ENCODE measurements at regions not wholly inside any gene's neighbourhood (a gene's known extent, or its start where the extent isn't known, plus 50 kb on each side); places are given as distances from the start of the nearest gene placed in this dataset.

- H3K36me3 Mint-ChIP-seq, result no peaks in the 10 kb centered on the region
- H3K4me3 Mint-ChIP-seq, result no peak overlapping the region
- H3K27ac Mint-ChIP-seq, result no peak overlapping the region
- Histone ChIP-seq H3K9me3 (ENCODE audit: low read length) (no peaks in the 10 kb centered on the region), H3K36me3 (ENCODE audit: insufficient read depth, low read length) (no peaks in the 10 kb centered on the region), H3K4me3 (ENCODE audit: low read length) (no peak overlapping the region), H3K27me3 (ENCODE audit: insufficient read depth, low read length, poor library complexity, severe bottlenecking) (no peaks in the 10 kb centered on the region), H3K27ac (ENCODE audit: low read depth, low read length) (no peak overlapping the region), H3K4me1 (ENCODE audit: insufficient read depth, low read length) (no peaks in the 10 kb centered on the region)
- POLR2A ChIA-PET, result no interaction called here
- no peaks in the 10 kb centered on the region for H3K27me3 Mint-ChIP-seq
- peaks cover 18 to 43% (median 20%) of the 10 kb centered on the region in 5 donors for H3K9me3 Mint-ChIP-seq
- H3K4me1 Mint-ChIP-seq, result no peaks in the 10 kb centered on the region
- DNase-seq, result no peak
- CTCF ChIA-PET, result no interaction called here
Observed at GRCh38 chr16:64184156-64184555, 937.7 kb downstream of the CDH11 start.

DNA sequence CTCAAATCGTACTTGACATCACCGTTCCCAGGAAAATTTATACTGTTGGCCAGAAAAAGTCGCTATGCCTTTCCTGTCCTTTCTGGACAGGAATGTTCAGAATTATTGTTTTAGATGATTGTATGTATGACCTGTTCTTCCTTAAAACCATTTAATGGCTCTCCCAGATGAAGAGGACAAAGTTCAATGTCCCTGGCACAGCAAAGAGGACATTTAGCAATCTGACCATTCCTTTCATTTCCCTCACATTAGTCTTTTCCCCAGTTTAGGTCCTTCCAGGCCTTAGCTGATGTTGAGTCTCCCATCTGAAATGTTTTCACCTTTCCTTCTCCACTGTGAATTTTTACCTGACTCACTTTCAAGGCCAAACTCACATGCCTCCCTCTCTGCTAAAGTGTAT is 938.9 kb downstream of the CDH11 start:
- ChIA-PET POLR2A (no interaction called here), CTCF (no interaction called here)
- H3K36me3 Mint-ChIP-seq, result no peaks in the 10 kb centered on the region
- H3K9me3 ChIP-seq (ENCODE audit: low read length), result no peaks in the 10 kb centered on the region
- H3K27me3 Mint-ChIP-seq, result no peaks in the 10 kb centered on the region
- no peaks in the 10 kb centered on the region for H3K27me3 ChIP-seq (ENCODE audit: insufficient read depth, low read length, poor library complexity, severe bottlenecking)
- no peaks in the 10 kb centered on the region for H3K36me3 ChIP-seq (ENCODE audit: insufficient read depth, low read length)
- no peak overlapping the region for H3K27ac Mint-ChIP-seq
- no peak overlapping the region for H3K27ac ChIP-seq (ENCODE audit: low read depth, low read length)
- H3K4me1 ChIP-seq (ENCODE audit: insufficient read depth, low read length), result no peaks in the 10 kb centered on the region
- peaks cover 20 to 38% (median 25%) of the 10 kb centered on the region in 5 donors for H3K9me3 Mint-ChIP-seq
- DNase-seq, result no peak
- H3K4me1 Mint-ChIP-seq, result no peaks in the 10 kb centered on the region
- H3K4me3 ChIP-seq (ENCODE audit: low read length), result no peak overlapping the region
- H3K4me3 Mint-ChIP-seq, result no peak overlapping the region

DNA sequence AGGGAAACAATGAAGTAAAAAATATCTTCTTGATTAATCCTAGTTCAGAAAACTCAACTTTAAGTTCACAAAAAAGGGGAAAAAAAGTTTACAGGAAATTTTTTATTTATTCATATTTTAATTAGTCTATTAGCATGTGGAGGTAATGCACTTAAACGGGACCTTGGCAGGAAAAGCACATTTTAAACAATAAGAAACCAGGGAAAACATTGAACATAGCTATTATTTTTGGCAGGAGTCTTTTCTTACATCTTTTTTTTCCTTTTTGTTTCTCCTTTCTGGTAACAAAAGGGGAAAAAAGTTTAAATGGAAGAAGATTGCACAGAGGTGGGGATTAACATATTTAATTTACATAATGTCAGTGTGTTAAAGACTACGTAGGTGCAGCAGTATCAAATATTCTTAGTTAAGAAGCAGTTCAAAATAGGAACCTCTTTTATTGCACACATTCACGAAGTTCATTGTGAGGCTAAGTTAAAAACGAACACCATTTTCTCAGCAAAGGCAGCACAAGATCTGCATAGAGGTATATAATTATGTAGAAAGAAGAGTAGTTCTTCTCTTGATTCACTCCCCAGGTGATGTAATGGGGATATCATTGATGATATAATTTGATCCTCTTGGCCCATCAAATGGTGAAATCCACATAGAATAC is 940.5 kb downstream of the CDH11 start:
- Histone ChIP-seq H3K36me3 (ENCODE audit: insufficient read depth, low read length) (no peaks in the 10 kb centered on the region), H3K27me3 (ENCODE audit: insufficient read depth, low read length, poor library complexity, severe bottlenecking) (no peaks in the 10 kb centered on the region), H3K9me3 (ENCODE audit: low read length) (no peaks in the 10 kb centered on the region), H3K27ac (ENCODE audit: low read depth, low read length) (no peak overlapping the region), H3K4me3 (ENCODE audit: low read length) (no peak overlapping the region), H3K4me1 (ENCODE audit: insufficient read depth, low read length) (no peaks in the 10 kb centered on the region)
- H3K27me3 Mint-ChIP-seq, result no peaks in the 10 kb centered on the region
- no peak for DNase-seq
- ChIA-PET CTCF (no interaction called here), POLR2A (no interaction called here)
- H3K9me3 Mint-ChIP-seq, result peaks cover 24 to 48% (median 32%) of the 10 kb centered on the region in 5 donors
- H3K4me3 Mint-ChIP-seq, result no peak overlapping the region
- no peaks in the 10 kb centered on the region for H3K4me1 Mint-ChIP-seq
- H3K36me3 Mint-ChIP-seq, result no peaks in the 10 kb centered on the region
- H3K27ac Mint-ChIP-seq, result no peak overlapping the region

DNA sequence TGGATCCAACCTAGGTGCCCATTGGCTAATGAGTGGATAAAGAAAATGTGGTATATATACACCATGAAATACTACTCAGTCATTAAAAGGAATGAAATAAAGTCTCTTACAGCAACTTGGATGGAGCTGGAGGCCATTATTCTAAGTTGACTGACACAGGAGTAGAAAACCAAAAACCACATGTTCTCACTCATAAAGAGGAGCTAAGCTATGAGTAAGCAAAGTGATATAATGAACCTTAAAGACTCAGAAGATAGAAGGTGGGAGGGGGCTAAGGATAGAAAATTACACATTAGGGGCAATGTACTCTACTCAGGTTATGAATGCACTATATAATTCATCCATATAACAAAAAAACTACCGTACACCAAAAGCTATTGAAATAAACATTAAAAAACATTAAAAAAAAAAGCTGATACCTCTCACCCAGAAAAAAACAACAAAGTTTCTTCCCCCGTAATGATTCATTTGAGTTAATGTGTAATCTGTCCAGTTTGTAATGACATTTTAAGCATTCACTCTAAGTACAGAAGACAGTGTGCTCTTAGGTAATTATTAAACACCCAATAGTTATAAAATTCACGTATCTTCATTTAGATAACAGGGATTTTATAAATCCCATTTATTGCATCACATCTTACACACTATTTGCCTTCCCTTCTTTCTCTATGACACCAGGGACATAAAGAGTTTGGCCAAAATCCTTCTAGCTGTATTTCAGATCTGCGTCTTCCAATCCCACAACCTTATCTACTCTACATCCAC is 941.5 kb downstream of the CDH11 start:
- Histone ChIP-seq H3K36me3 (ENCODE audit: insufficient read depth, low read length) (no peaks in the 10 kb centered on the region), H3K4me3 (ENCODE audit: low read length) (no peak overlapping the region), H3K27ac (ENCODE audit: low read depth, low read length) (no peak overlapping the region), H3K4me1 (ENCODE audit: insufficient read depth, low read length) (no peaks in the 10 kb centered on the region), H3K27me3 (ENCODE audit: insufficient read depth, low read length, poor library complexity, severe bottlenecking) (no peaks in the 10 kb centered on the region), H3K9me3 (ENCODE audit: low read length) (no peaks in the 10 kb centered on the region)
- Mint-ChIP-seq H3K9me3 (peaks cover 17 to 41% (median 29%) of the 10 kb centered on the region in 5 donors), H3K27ac (no peak overlapping the region), H3K36me3 (no peaks in the 10 kb centered on the region), H3K4me3 (no peak overlapping the region), H3K4me1 (no peaks in the 10 kb centered on the region), H3K27me3 (no peaks in the 10 kb centered on the region)
- POLR2A ChIA-PET, result no interaction called here
- DNase-seq, result no peak
- CTCF ChIA-PET, result no interaction called here

DNA sequence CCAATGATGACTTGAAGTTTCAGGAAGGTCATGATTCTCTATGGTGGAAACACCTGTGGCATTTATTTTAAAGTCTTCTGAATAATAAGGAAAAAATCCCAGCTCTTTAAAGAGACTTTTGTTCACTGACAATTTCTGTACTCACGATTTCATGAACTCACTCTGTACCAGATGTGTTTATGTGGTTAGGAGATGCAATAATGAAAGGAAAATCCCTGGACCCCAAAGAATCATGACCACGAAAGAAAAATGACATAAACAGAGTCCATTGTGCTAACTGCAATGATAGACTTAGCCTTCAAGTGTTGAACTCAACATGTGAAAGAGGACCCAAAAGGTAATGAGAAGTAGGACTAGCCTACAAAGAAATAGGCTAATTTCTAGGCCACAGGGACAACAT is 947.5 kb downstream of the CDH11 start:
- H3K27me3 Mint-ChIP-seq, result no peaks in the 10 kb centered on the region
- no peak for DNase-seq
- CTCF ChIA-PET, result no interaction called here

GRCh38 chr16:64172652-64173051 is 949.2 kb downstream of the CDH11 start:
- Mint-ChIP-seq H3K36me3 (no peaks in the 10 kb centered on the region), H3K4me1 (no peaks in the 10 kb centered on the region), H3K27me3 (no peaks in the 10 kb centered on the region), H3K9me3 (peaks cover 7 to 30% (median 22%) of the 10 kb centered on the region in 5 donors), H3K27ac (no peak overlapping the region), H3K4me3 (no peak overlapping the region)
- no peak overlapping the region for H3K27ac ChIP-seq (ENCODE audit: low read depth, low read length)
- H3K36me3 ChIP-seq (ENCODE audit: insufficient read depth, low read length), result no peaks in the 10 kb centered on the region
- no peaks in the 10 kb centered on the region for H3K4me1 ChIP-seq (ENCODE audit: insufficient read depth, low read length)
- H3K4me3 ChIP-seq (ENCODE audit: low read length), result no peak overlapping the region
- H3K9me3 ChIP-seq (ENCODE audit: low read length), result no peaks in the 10 kb centered on the region
- ChIA-PET POLR2A (no interaction called here), CTCF (no interaction called here)
- H3K27me3 ChIP-seq (ENCODE audit: insufficient read depth, low read length, poor library complexity, severe bottlenecking), result no peaks in the 10 kb centered on the region
- no peak for DNase-seq

More for the DNA sequence above, 947.5 kb downstream of the CDH11 start:
- H3K4me1 Mint-ChIP-seq, result no peaks in the 10 kb centered on the region
- Histone ChIP-seq H3K4me3 (ENCODE audit: low read length) (no peak overlapping the region), H3K4me1 (ENCODE audit: insufficient read depth, low read length) (no peaks in the 10 kb centered on the region), H3K36me3 (ENCODE audit: insufficient read depth, low read length) (no peaks in the 10 kb centered on the region), H3K27me3 (ENCODE audit: insufficient read depth, low read length, poor library complexity, severe bottlenecking) (no peaks in the 10 kb centered on the region), H3K9me3 (ENCODE audit: low read length) (no peaks in the 10 kb centered on the region), H3K27ac (ENCODE audit: low read depth, low read length) (no peak overlapping the region)
- peaks cover 14 to 35% (median 22%) of the 10 kb centered on the region in 5 donors for H3K9me3 Mint-ChIP-seq
- no peaks in the 10 kb centered on the region for H3K36me3 Mint-ChIP-seq
- no peak overlapping the region for H3K27ac Mint-ChIP-seq
- POLR2A ChIA-PET, result no interaction called here
- H3K4me3 Mint-ChIP-seq, result no peak overlapping the region

- CTCF ChIA-PET, result no interaction called here
- no peaks in the 10 kb centered on the region for H3K4me1 ChIP-seq (ENCODE audit: insufficient read depth, low read length)
- no peaks in the 10 kb centered on the region for H3K36me3 ChIP-seq (ENCODE audit: insufficient read depth, low read length)
- H3K4me3 ChIP-seq (ENCODE audit: low read length), result no peak overlapping the region
- H3K27me3 ChIP-seq (ENCODE audit: insufficient read depth, low read length, poor library complexity, severe bottlenecking), result no peaks in the 10 kb centered on the region
- Mint-ChIP-seq H3K27me3 (no peaks in the 10 kb centered on the region), H3K27ac (no peak overlapping the region), H3K36me3 (no peaks in the 10 kb centered on the region), H3K4me3 (no peak overlapping the region), H3K4me1 (no peaks in the 10 kb centered on the region), H3K9me3 (peaks cover 3 to 25% (median 18%) of the 10 kb centered on the region in 5 donors)
- POLR2A ChIA-PET, result no interaction called here
- H3K27ac ChIP-seq (ENCODE audit: low read depth, low read length), result no peak overlapping the region
- no peak for DNase-seq
- no peaks in the 10 kb centered on the region for H3K9me3 ChIP-seq (ENCODE audit: low read length)
Observed at GRCh38 chr16:64172226-64172625, 949.6 kb downstream of the CDH11 start.

GRCh38 chr16:64171632-64172031 is 950.2 kb downstream of the CDH11 start:
- Histone ChIP-seq H3K27ac (ENCODE audit: low read depth, low read length) (no peak overlapping the region), H3K4me1 (ENCODE audit: insufficient read depth, low read length) (no peaks in the 10 kb centered on the region), H3K27me3 (ENCODE audit: insufficient read depth, low read length, poor library complexity, severe bottlenecking) (no peaks in the 10 kb centered on the region), H3K36me3 (ENCODE audit: insufficient read depth, low read length) (no peaks in the 10 kb centered on the region), H3K4me3 (ENCODE audit: low read length) (no peak overlapping the region), H3K9me3 (ENCODE audit: low read length) (no peaks in the 10 kb centered on the region)
- Mint-ChIP-seq H3K9me3 (peaks cover 2 to 27% (median 14%) of the 10 kb centered on the region in 5 donors), H3K27ac (no peak overlapping the region), H3K4me1 (no peaks in the 10 kb centered on the region), H3K36me3 (no peaks in the 10 kb centered on the region), H3K4me3 (no peak overlapping the region), H3K27me3 (no peaks in the 10 kb centered on the region)
- DNase-seq, result no peak
- CTCF ChIA-PET, result no interaction called here
- POLR2A ChIA-PET, result no interaction called here

All from CD8-positive, alpha-beta memory T cell (primary cell).